K562 (cell line): ENCODE measurements at regions not wholly inside any gene's neighbourhood (a gene's known extent, or its start where the extent isn't known, plus 50 kb on each side); places are given as distances from the start of the nearest gene placed in this dataset. TPM values are rescaled to one million over a fixed set of nuclear protein-coding genes. Genes with fewer than 3 reads are reported as not detected.

Experiments
- small RNA-seq: library from RNA; depleted of rRNA; stranded (forward); fragments of <200 nt; gene quantifications from one replicate; pipeline ENCODE3, GENCODE V24; 2014

Small RNA genes in the stretch of these regions (small RNA-seq; reads per million reads assigned to genes)
- not detected for gene RF00091
